Mesendoderm (in vitro differentiated cells): ENCODE measurements at regions not wholly inside any gene's neighbourhood (a gene's known extent, or its start where the extent isn't known, plus 50 kb on each side); places are given as distances from the start of the nearest gene placed in this dataset.

Experiments
- DNase-seq: peaks from one replicate; pipeline ENCODE4 v3.0.0; 2013
- H2AK5ac ChIP-seq: 2 replicates; pipeline ENCODE4 v1.6.1; 2013; ENCODE audit warnings: low read length, inconsistent platforms
- H2BK120ac ChIP-seq: 2 replicates; pipeline ENCODE4 v1.6.1; 2013; ENCODE audit warnings: low read depth, mild to moderate bottlenecking, low read length, moderate library complexity, mixed read lengths
- H2BK15ac ChIP-seq: replicated peaks from 2 replicates; pipeline ENCODE4 v1.6.1; 2013; ENCODE audit warnings: low read depth, mild to moderate bottlenecking, moderate library complexity
- H2BK5ac ChIP-seq: 2 replicates; pipeline ENCODE4 v1.6.1; 2013; ENCODE audit warnings: low read length, inconsistent platforms
- H3K18ac ChIP-seq: 2 replicates; pipeline ENCODE4 v1.6.1; 2013; ENCODE audit warnings: mild to moderate bottlenecking, low read length, mixed read lengths
- H3K23ac ChIP-seq: one replicate; pipeline ENCODE4 v1.6.1; 2013; ENCODE audit warnings: low read length
- H3K27ac ChIP-seq: 2 replicates; pipeline ENCODE4 v1.5.1; 2013; ENCODE audit warnings: low read depth, mild to moderate bottlenecking, inconsistent platforms, low read length, moderate library complexity
- H3K27me3 ChIP-seq: 2 replicates; pipeline ENCODE4 v1.6.1; 2013; ENCODE audit warnings: low read length, control low read depth, mild to moderate bottlenecking, inconsistent platforms; ENCODE audit not compliant: insufficient read depth, poor library complexity
- H3K36me3 ChIP-seq: 2 replicates; pipeline ENCODE4 v1.6.1; 2013; ENCODE audit warnings: low read length, inconsistent platforms; ENCODE audit not compliant: control insufficient read depth, insufficient read depth
- H3K4ac ChIP-seq: one replicate; pipeline ENCODE4 v1.6.1; 2013; ENCODE audit warnings: low read depth, mild to moderate bottlenecking, low read length, moderate library complexity
- H3K4me1 ChIP-seq: 2 replicates; pipeline ENCODE4 v1.6.1; 2013; ENCODE audit warnings: low read depth, low read length, inconsistent platforms; ENCODE audit not compliant: control insufficient read depth
- H3K4me2 ChIP-seq: 2 replicates; pipeline ENCODE4 v1.6.1; 2013; ENCODE audit warnings: low read length
- H3K4me3 ChIP-seq: 2 replicates; pipeline ENCODE4 v1.5.1; 2013; ENCODE audit warnings: mild to moderate bottlenecking, low read length
- H3K56ac ChIP-seq: one replicate; pipeline ENCODE4 v1.6.1; 2013; ENCODE audit warnings: low read length
- H3K79me1 ChIP-seq: 2 replicates; pipeline ENCODE4 v1.6.1; 2013; ENCODE audit warnings: low read length, inconsistent platforms
- H3K79me2 ChIP-seq: 2 replicates; pipeline ENCODE4 v1.6.1; 2013; ENCODE audit warnings: mild to moderate bottlenecking, low read length; ENCODE audit not compliant: control insufficient read depth, insufficient read depth
- H3K9ac ChIP-seq: 2 replicates; pipeline ENCODE4 v1.6.1; 2013; ENCODE audit warnings: low read length, inconsistent platforms
- H4K5ac ChIP-seq: one replicate; pipeline ENCODE4 v1.6.1; 2013; ENCODE audit warnings: low read length
- H4K8ac ChIP-seq: one replicate; pipeline ENCODE4 v1.6.1; 2013; ENCODE audit warnings: low read depth, mild to moderate bottlenecking, control low read depth, low read length, moderate library complexity
- WGBS: extraction: QIAGEN DNeasy Blood & Tissue Kit; methylation state at CpG from one replicate; pipeline ENCODE4 v1.1.7; 2013; ENCODE audit warnings: low lambda C conversion rate, missing lambda C conversion rate; ENCODE audit not compliant: insufficient coverage; ENCODE audit errors: extremely low coverage; 5-methylcytosine and 5-hydroxymethylcytosine counted together

DNA sequence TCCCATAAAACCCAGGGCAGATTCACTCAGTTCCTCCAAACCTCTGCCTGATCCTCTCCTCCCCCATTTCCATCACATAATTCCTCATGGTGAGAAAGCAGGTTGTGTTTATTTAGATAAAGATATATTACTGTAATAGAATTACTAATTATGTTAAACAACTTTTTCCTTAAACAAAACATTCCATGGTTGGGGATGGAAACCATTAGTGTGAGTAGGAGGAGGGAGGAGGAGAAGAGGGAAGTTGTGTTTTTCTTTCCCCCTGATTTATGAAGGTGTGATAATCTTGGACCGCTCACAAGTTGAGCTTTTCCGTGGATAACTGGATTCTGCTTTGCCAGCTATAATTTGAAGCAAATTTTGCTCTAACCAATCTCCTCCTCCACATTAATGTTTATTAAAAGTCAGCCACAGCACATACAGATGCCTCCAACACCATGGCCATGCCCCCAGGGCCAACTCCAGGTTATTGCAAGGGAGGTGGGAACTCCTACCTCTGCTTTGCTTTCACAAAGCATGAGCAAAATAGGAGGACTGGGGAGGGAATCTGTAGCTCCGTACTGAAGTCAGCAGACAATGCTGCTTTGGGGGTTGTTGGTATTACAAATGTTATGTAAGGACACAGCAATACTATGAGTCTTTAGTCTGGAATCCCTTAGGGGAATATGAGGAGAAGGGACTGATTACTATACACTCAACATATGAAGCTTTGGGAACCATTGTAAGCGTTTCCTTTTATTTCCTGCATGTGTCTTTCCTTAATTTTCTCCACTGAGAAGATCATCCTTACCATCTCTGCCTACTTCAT is 542.0 kb downstream of the DHX35 start:
- no peak overlapping the region for H3K4me2 ChIP-seq
- H3K79me1 ChIP-seq, result no peaks in the 10 kb centered on the region
- no peak overlapping the region for H3K56ac ChIP-seq
- H2BK5ac ChIP-seq, result no peak overlapping the region
- H3K36me3 ChIP-seq, result no peaks in the 10 kb centered on the region
- no peak overlapping the region for H2AK5ac ChIP-seq
- no peak overlapping the region for H4K5ac ChIP-seq
- H3K27me3 ChIP-seq, result no peaks in the 10 kb centered on the region
- no peaks in the 10 kb centered on the region for H3K79me2 ChIP-seq
- WGBS, result no CpG with 5 or more reads among the region's 4 CpGs
- no peak overlapping the region for H2BK120ac ChIP-seq
- no peak for DNase-seq
- no peak overlapping the region for H3K4me3 ChIP-seq
- H4K8ac ChIP-seq, result no peak overlapping the region
- no peak overlapping the region for H3K18ac ChIP-seq
- H3K9ac ChIP-seq, result no peak overlapping the region
- no peak overlapping the region for H3K23ac ChIP-seq
- H3K27ac ChIP-seq, result no peak overlapping the region
- H2BK15ac ChIP-seq, result no peak overlapping the region
- H3K4ac ChIP-seq, result no peak overlapping the region
- no peaks in the 10 kb centered on the region for H3K4me1 ChIP-seq

DNA sequence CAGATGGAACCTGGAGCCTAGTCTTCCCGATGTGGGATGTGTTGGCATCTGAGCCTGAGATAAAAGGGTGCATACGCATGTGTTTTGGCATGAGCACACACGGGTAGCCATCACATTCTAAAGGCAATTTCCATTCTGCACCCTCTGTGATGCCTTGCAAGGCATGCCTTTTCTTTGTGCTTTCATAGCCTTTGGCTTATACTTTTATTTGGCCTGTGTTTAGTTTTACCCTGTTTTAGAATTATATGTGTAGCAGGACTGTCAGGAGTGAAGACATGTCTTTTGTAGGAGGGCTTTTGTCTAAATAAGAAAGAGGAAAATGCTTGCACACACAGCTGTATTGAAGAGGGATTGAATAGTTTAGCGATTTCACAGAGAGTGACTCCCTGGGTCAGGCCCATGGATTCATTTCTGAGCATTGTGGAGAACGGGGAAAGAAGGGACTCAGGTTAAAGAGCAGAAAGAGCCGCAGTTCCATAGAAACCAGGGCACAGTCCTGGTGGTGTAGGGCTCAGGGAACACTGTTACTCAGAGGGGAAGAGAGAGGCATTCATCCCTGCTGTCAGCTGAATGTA is 530.2 kb downstream of the DHX35 start:
- Histone ChIP-seq H3K79me1 (no peaks in the 10 kb centered on the region), H3K36me3 (no peaks in the 10 kb centered on the region), H4K5ac (no peak overlapping the region), H2BK15ac (no peak overlapping the region), H2AK5ac (no peak overlapping the region), H3K9ac (no peak overlapping the region), H3K27ac (no peak overlapping the region), H3K79me2 (no peaks in the 10 kb centered on the region), H3K56ac (no peak overlapping the region), H3K4me1 (no peaks in the 10 kb centered on the region), H3K18ac (no peak overlapping the region), H3K4ac (no peak overlapping the region), H3K23ac (no peak overlapping the region), H3K27me3 (no peaks in the 10 kb centered on the region), H3K4me2 (no peak overlapping the region), H4K8ac (no peak overlapping the region), H2BK5ac (no peak overlapping the region), H3K4me3 (no peak overlapping the region), H2BK120ac (no peak overlapping the region)
- no peak for DNase-seq
- WGBS, result no CpG with 5 or more reads among the region's 6 CpGs

DNA sequence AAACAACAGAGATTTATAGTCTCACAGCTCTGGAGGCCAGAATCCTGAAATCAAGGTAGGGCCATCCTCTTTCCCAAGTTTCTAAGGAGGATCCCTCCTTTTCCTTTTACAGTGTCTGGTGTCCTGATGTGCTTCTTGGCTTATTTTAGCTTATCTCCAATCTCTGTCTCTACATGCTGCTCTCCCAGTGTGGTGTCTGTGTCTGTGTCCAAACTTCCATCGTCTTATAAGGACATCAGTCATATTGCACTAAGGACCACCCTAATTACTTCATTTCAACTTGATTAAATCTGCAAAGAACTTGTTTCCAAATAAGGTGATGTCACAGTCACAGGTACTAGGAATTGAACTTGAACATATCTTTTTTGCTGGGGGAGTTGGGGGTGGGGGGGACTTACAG is 529.6 kb downstream of the DHX35 start:
- Histone ChIP-seq H3K4ac (no peak overlapping the region), H3K56ac (no peak overlapping the region), H3K23ac (no peak overlapping the region), H3K79me1 (no peaks in the 10 kb centered on the region), H3K27ac (no peak overlapping the region), H2BK120ac (no peak overlapping the region), H3K9ac (no peak overlapping the region), H3K79me2 (no peaks in the 10 kb centered on the region), H3K27me3 (no peaks in the 10 kb centered on the region), H2BK15ac (no peak overlapping the region), H3K18ac (no peak overlapping the region), H3K4me3 (no peak overlapping the region), H3K36me3 (no peaks in the 10 kb centered on the region), H4K5ac (no peak overlapping the region), H2BK5ac (no peak overlapping the region), H2AK5ac (no peak overlapping the region), H3K4me1 (no peaks in the 10 kb centered on the region), H4K8ac (no peak overlapping the region), H3K4me2 (no peak overlapping the region)
- no CpG with 5 or more reads among the region's 1 CpG for WGBS
- DNase-seq, result no peak

DNA sequence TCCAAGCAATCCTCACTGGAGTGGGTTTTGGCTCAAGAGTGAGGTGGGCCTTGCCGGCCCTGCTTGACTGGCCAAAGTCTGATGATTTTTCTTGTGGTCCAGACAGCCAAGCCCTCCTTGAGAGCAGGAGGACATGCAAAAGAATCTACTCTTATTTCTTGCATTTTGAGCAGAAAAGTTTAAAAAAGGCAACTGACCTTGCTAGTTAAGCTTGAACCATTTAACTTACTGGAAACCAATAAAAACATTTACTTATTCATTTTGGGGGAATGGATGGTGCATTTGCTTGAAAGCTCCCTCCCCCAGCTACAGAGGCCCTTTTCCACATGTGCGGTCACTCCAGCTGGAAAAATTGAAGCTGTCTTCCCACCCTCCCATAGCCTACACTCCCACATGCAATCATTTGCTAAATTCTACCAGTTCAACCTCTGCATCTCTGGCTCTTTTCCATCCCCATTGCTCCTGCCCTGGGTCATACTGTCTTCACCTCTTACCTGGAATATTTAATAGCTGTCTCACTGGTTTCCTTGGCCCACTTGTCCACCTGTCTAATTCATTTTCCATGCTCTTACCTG is 527.9 kb downstream of the DHX35 start:
- no peak for DNase-seq
- no peak overlapping the region for H4K5ac ChIP-seq
- H2BK5ac ChIP-seq, result no peak overlapping the region
- H3K27me3 ChIP-seq, result no peaks in the 10 kb centered on the region
- H3K4me1 ChIP-seq, result no peaks in the 10 kb centered on the region
- H3K4me2 ChIP-seq, result no peak overlapping the region
- no peak overlapping the region for H4K8ac ChIP-seq
- no CpG with 5 or more reads among the region's 2 CpGs for WGBS
- H3K36me3 ChIP-seq, result no peaks in the 10 kb centered on the region
- H3K4me3 ChIP-seq, result no peak overlapping the region
- H3K79me1 ChIP-seq, result no peaks in the 10 kb centered on the region
- no peak overlapping the region for H3K27ac ChIP-seq
- no peak overlapping the region for H2BK120ac ChIP-seq
- H3K23ac ChIP-seq, result no peak overlapping the region
- H2AK5ac ChIP-seq, result no peak overlapping the region
- H3K9ac ChIP-seq, result no peak overlapping the region
- no peak overlapping the region for H2BK15ac ChIP-seq
- no peak overlapping the region for H3K18ac ChIP-seq
- H3K4ac ChIP-seq, result no peak overlapping the region
- no peak overlapping the region for H3K56ac ChIP-seq
- no peaks in the 10 kb centered on the region for H3K79me2 ChIP-seq

DNA sequence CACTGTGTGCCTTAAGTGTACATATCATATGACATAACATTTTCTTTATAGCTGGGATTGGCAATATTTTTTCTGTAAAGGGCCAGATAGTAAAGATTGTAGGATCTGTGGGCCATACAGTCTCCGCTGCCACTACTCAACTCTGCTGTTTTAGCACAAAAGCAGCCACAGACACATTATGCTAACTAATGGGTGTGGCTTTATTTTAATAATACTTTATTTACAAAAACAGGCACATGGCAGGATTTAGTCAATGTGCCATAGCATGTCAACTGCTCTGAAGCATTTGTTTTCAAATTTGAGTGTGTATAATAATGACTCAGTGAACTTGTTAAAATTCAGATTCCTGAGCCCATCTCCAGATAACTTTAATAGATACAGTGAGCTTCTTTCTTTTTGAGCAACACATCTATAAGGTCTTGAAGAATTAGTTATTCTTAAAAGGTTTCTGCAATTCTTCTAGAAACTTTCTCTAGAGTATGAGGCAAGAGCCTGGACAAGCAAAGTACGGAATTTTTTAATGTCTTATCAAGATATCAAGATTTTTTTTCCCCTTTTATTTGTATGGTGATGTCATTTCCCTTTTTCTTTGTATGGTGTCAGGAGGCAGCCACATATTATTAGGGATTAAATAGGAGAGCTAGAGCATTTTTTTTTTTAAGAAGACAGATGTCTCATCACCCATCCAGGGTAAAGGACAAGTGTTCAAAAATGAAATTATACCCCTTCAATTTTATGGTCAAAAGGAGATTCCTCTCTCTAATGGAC is 518.3 kb downstream of the DHX35 start:
- H4K8ac ChIP-seq, result no peak overlapping the region
- no peaks in the 10 kb centered on the region for H3K36me3 ChIP-seq
- no peak overlapping the region for H2BK15ac ChIP-seq
- H3K18ac ChIP-seq, result no peak overlapping the region
- no peak overlapping the region for H3K4me2 ChIP-seq
- no peaks in the 10 kb centered on the region for H3K79me2 ChIP-seq
- H3K27me3 ChIP-seq, result no peaks in the 10 kb centered on the region
- H3K27ac ChIP-seq, result no peak overlapping the region
- H4K5ac ChIP-seq, result no peak overlapping the region
- H3K56ac ChIP-seq, result no peak overlapping the region
- H2AK5ac ChIP-seq, result no peak overlapping the region
- WGBS, result no CpG with 5 or more reads among the region's 2 CpGs
- H3K23ac ChIP-seq, result no peak overlapping the region
- no peak for DNase-seq
- no peaks in the 10 kb centered on the region for H3K79me1 ChIP-seq
- no peak overlapping the region for H3K4ac ChIP-seq
- H2BK120ac ChIP-seq, result no peak overlapping the region
- H3K9ac ChIP-seq, result no peak overlapping the region
- no peak overlapping the region for H2BK5ac ChIP-seq
- H3K4me1 ChIP-seq, result no peaks in the 10 kb centered on the region
- no peak overlapping the region for H3K4me3 ChIP-seq
